IPS-20b (cell line): ENCODE measurements at regions not wholly inside any gene's neighbourhood (a gene's known extent, or its start where the extent isn't known, plus 50 kb on each side); places are given as distances from the start of the nearest gene placed in this dataset.

Source experiments
- H3K27ac ChIP-seq: one replicate; pipeline ENCODE4 v1.5.1; 2013; ENCODE audit warnings: low read length
- H3K27me3 ChIP-seq: 2 replicates; pipeline ENCODE4 v1.6.1; 2013; ENCODE audit warnings: mild to moderate bottlenecking, low read length, inconsistent platforms; ENCODE audit not compliant: insufficient read depth
- H3K36me3 ChIP-seq: 2 replicates; pipeline ENCODE4 v1.6.1; 2013; ENCODE audit warnings: low read depth, mild to moderate bottlenecking, inconsistent platforms, low read length, moderate library complexity; ENCODE audit not compliant: insufficient read depth
- H3K4me1 ChIP-seq: 2 replicates; pipeline ENCODE4 v1.6.1; 2013; ENCODE audit warnings: mild to moderate bottlenecking, control low read depth, inconsistent platforms, low read length, moderate library complexity; ENCODE audit not compliant: insufficient read depth
- H3K4me3 ChIP-seq: 2 replicates; pipeline ENCODE4 v1.5.1; 2013; ENCODE audit warnings: mild to moderate bottlenecking, low read length, inconsistent platforms
- H3K9ac ChIP-seq: 2 replicates; pipeline ENCODE4 v1.6.1; 2013; ENCODE audit warnings: low read depth, mild to moderate bottlenecking, inconsistent platforms, low read length, moderate library complexity
- H3K9me3 ChIP-seq: 2 replicates; pipeline ENCODE4 v1.6.1; 2013; ENCODE audit warnings: mild to moderate bottlenecking, low read depth, low read length, inconsistent platforms; ENCODE audit not compliant: insufficient read depth

DNA sequence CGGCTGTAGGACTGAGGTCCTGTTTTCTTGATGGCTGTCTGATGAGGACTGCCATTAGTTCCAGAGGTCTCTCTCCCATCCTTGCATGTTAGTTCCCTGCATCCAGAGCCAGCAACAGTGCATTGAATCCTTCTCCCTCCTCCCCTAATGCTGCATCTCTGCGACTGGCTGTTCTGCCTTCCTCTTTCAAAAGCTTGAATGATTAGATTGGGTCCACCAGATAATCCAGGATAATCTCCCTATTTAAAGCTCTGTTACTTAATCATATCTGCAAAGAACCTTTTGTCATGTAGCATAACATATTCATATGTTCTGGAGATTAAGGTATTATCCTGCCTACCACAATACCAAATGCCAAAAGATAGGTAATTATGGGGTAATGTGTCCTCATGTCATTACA, 377.5 kb downstream of the GPATCH2 start:
- H3K4me1 ChIP-seq, result no peaks in the 10 kb centered on the region
- H3K9ac ChIP-seq, result no peak overlapping the region
- H3K36me3 ChIP-seq, result no peaks in the 10 kb centered on the region
- no peaks in the 10 kb centered on the region for H3K27me3 ChIP-seq
- H3K9me3 ChIP-seq, result no peaks in the 10 kb centered on the region
- H3K27ac ChIP-seq, result no peak overlapping the region
- H3K4me3 ChIP-seq, result no peak overlapping the region

DNA sequence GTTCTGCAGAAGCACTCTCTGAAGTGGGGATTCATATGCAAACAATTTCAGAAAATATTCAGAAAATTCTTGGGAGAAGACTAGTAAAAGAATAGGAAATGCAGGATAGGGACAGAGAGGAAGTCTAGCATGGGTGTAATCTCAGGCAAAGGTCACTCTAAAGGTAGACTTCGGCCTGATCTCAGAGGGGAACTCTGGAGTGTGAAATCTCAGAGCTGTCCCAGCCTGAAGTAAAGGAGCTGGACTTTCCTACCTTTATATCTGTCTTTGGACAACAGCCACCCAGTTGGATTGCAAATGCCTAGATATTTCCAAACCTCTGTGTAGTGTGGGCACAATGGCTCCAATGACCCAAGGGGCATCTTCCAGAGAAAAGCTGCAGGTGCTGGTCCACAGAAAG, 379.8 kb downstream of the GPATCH2 start:
- Histone ChIP-seq H3K27ac (no peak overlapping the region), H3K27me3 (no peaks in the 10 kb centered on the region), H3K4me3 (no peak overlapping the region), H3K36me3 (no peaks in the 10 kb centered on the region), H3K4me1 (no peaks in the 10 kb centered on the region), H3K9ac (no peak overlapping the region), H3K9me3 (no peaks in the 10 kb centered on the region)

DNA sequence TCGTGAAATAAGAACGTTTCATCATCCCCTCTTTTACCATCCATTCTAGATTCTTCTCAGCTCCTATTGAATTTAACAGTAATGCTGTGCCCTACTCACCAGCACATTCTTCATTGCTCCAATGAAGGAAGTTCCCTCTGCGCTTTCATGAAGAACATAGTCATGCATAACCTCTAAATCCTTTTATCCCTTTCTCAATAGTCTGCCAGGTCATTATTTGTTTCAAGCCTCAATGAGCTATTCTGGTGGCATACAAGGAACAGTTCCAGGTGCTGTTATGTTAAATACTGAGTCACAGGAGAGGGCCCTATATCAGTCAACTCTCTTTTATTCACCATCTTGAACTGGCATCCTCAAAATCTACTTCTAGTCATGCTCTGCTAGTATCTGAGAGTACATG, 381.0 kb downstream of the GPATCH2 start:
- H3K4me1 ChIP-seq, result no peaks in the 10 kb centered on the region
- H3K4me3 ChIP-seq, result no peak overlapping the region
- no peak overlapping the region for H3K9ac ChIP-seq
- H3K9me3 ChIP-seq, result no peaks in the 10 kb centered on the region
- H3K27me3 ChIP-seq, result no peaks in the 10 kb centered on the region
- no peak overlapping the region for H3K27ac ChIP-seq
- no peaks in the 10 kb centered on the region for H3K36me3 ChIP-seq

DNA sequence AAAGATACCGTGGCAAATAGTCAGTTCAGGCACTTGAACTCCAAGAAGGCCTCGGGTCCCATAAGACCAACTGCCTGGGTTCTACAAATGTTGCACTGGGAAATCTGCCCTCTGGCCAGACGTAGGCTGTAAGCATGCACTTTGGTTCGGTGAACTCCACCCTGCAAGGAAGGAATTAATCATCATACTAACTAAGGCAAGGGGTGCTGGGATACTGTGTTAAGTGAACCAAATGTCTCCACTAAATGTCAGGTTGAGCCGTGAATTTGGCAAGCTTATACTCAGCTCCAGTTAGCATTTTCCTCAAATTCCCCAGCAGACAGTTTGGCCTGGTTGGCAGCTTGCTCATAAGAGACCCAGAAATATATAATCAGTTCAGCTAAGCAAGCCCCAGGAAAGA, 385.9 kb downstream of the GPATCH2 start:
- H3K27me3 ChIP-seq, result no peaks in the 10 kb centered on the region
- no peaks in the 10 kb centered on the region for H3K4me1 ChIP-seq
- no peak overlapping the region for H3K4me3 ChIP-seq
- no peaks in the 10 kb centered on the region for H3K36me3 ChIP-seq
- H3K9me3 ChIP-seq, result no peaks in the 10 kb centered on the region
- H3K27ac ChIP-seq, result no peak overlapping the region
- no peak overlapping the region for H3K9ac ChIP-seq

DNA sequence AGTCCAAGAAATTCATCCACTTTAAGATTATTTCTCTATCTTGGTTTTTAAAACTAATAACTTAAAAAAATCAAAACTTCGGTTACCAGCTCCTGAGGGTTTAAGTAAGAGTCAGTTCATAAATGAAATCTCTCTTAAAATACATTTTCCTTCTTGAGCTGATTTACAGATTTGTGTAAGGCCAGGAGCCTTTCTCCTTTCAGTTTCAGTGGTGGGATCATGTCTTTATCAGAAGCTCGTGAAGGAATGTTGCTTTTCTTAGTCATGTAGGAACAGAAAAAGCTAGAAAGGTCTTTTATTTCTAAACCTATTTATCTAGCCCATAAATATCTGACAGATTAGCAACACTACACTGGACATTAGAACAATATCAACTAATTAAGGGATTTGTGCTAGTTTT, 390.2 kb downstream of the GPATCH2 start:
- no peak overlapping the region for H3K27ac ChIP-seq
- no peaks in the 10 kb centered on the region for H3K9me3 ChIP-seq
- no peaks in the 10 kb centered on the region for H3K4me1 ChIP-seq
- no peak overlapping the region for H3K9ac ChIP-seq
- H3K4me3 ChIP-seq, result no peak overlapping the region
- no peaks in the 10 kb centered on the region for H3K27me3 ChIP-seq
- H3K36me3 ChIP-seq, result no peaks in the 10 kb centered on the region

DNA sequence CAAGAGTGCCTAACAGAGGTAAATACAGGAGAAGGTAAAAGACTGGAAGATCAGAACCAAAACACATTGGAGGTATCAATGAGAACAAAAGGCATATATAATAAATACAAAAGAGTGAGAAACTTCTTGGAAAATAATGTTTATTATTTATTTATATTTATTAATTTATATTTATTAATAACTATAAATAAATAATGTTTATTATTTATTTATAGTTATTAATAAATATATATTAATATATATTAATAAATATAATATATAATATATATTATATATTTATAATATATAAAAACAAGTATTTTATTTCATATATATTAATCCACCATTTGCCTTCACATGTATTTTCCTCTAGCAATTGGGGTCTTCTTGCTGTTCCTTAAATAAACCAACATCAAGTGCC, 391.9 kb downstream of the GPATCH2 start:
- Histone ChIP-seq H3K27me3 (no peaks in the 10 kb centered on the region), H3K4me1 (no peaks in the 10 kb centered on the region), H3K9me3 (no peaks in the 10 kb centered on the region), H3K4me3 (no peak overlapping the region), H3K36me3 (no peaks in the 10 kb centered on the region), H3K27ac (no peak overlapping the region), H3K9ac (no peak overlapping the region)

DNA sequence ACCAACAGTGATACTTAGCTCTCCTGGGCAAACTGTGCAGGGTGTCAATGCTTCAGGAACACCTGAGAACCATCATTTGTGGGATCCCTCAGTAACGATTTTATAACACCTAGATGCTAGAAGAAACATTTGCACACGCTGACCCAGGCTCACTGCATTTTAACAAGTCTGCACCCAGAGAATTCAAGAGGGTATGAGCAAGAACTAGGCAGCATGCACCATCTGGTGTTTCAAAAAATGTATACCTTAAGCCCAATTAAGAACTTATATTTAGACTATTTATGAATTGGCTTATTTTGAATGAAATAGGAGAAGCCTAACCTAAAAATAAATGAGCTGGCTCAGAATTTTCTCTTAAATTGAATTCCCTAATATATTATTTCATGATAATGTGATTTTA, 400.5 kb downstream of the GPATCH2 start:
- Histone ChIP-seq H3K36me3 (no peaks in the 10 kb centered on the region), H3K9me3 (no peaks in the 10 kb centered on the region), H3K4me3 (no peak overlapping the region), H3K27me3 (no peaks in the 10 kb centered on the region), H3K9ac (no peak overlapping the region), H3K27ac (no peak overlapping the region), H3K4me1 (0 out of 2 replicates have a peak, but pooled peaks cover 3% of the 10 kb centered on the region)

DNA sequence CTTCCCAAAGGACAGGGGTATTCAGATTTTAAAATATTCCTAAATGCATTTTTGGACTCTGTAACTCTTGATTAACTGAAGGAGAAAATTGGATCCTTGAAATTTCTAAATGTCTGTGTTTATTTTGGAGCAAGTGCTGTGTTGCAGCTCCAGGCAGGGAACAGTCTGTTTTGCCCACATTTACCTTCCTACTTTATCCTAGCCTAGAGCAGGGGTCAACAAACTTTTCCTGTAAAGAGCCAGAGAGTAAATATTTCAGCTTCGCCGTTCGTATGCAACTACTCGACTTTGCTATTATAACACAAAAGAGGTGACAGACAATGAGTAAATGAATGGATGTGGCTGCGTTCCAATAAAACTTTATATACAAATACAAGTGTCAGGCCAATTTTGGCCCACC, 402.2 kb downstream of the GPATCH2 start:
- H3K4me1 ChIP-seq, result 0 out of 2 replicates have a peak, but pooled peaks cover 3% of the 10 kb centered on the region
- H3K4me3 ChIP-seq, result no peak overlapping the region
- H3K27me3 ChIP-seq, result no peaks in the 10 kb centered on the region
- H3K36me3 ChIP-seq, result no peaks in the 10 kb centered on the region
- no peak overlapping the region for H3K27ac ChIP-seq
- H3K9me3 ChIP-seq, result no peaks in the 10 kb centered on the region
- H3K9ac ChIP-seq, result no peak overlapping the region

DNA sequence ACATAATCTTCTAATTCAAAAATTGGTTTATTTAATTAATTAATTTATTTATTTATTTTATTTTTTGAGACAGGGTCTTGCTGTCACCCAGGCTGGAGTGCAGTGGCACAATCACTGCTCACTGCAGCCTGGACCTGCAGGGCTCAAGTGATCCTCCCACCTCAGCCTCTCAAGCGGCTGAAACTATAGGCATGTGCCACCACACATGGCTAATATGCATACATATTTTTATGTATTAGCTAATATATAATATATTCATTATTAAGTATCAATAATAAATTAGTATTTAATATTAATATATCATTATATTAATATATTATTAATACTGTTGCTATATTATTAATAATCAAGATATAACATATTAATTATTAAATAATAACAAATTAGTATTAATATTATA, 406.7 kb downstream of the GPATCH2 start:
- Histone ChIP-seq H3K4me1 (0 out of 2 replicates have a peak, but pooled peaks cover 3% of the 10 kb centered on the region), H3K4me3 (no peak overlapping the region), H3K9ac (no peak overlapping the region), H3K27me3 (no peaks in the 10 kb centered on the region), H3K27ac (no peak overlapping the region), H3K36me3 (no peaks in the 10 kb centered on the region), H3K9me3 (no peaks in the 10 kb centered on the region)

DNA sequence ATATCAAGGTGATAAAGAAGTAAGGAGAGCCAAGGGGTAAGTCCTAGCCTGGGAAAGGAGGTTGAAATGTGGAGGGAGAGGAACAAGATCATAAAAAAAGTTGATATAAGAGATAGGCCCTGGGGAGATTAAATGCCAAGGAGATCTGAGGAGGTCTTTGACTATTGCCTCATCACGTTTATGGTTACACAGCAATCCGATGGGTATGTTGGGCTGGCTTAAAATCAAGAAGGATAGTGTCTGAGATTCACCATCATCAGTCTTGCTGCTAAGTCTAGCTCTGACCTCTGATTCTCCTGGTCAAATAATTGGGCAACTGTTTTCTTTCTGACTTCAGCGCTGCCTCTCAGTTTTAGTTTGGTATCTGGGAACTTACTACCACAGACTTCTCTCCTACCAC, 416.3 kb downstream of the GPATCH2 start:
- H3K9ac ChIP-seq, result no peak overlapping the region
- no peak overlapping the region for H3K27ac ChIP-seq
- H3K9me3 ChIP-seq, result no peaks in the 10 kb centered on the region
- no peaks in the 10 kb centered on the region for H3K27me3 ChIP-seq
- no peaks in the 10 kb centered on the region for H3K36me3 ChIP-seq
- H3K4me3 ChIP-seq, result no peak overlapping the region
- no peaks in the 10 kb centered on the region for H3K4me1 ChIP-seq

DNA sequence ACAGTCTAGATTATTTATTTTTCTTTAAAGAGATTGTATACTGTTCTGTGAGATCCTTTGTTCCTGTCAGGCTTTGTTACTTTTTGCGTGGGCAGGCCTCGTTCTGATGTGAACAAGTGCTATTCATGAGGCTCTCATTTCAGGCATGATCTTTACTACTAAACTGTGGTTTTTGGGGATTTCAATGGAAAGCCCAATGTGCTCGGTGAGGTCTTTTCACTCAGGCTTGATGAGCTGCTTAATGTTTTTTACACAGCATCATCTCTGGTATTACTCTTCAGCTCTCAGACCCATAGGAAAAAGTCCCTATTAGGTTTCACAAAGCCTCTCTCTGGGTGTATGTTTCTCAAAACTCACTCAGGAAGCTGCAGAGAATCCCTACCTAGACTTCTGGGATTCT, 419.4 kb downstream of the GPATCH2 start:
- Histone ChIP-seq H3K27me3 (no peaks in the 10 kb centered on the region), H3K9me3 (no peaks in the 10 kb centered on the region), H3K4me1 (no peaks in the 10 kb centered on the region), H3K27ac (no peak overlapping the region), H3K36me3 (no peaks in the 10 kb centered on the region), H3K9ac (no peak overlapping the region), H3K4me3 (no peak overlapping the region)

DNA sequence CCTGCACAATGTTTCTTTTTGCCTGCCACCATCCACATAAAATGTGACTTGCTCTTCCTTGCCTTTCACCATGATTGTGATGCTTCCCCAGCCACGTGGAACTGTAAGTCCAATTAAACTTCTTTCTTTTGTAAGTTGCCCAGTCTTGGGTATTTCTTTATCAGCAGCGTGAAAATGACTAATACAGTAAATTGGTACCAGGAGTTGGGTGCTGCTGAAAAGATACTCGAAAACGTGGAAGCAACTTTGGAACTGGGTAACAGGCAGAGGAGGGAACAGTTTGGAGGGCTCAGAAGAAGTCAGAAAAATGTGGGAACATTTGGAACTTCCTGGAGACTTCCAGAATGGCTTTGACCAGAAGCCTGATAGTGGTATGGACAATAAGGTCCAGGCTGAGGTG, 425.3 kb downstream of the GPATCH2 start:
- H3K27ac ChIP-seq, result no peak overlapping the region
- no peaks in the 10 kb centered on the region for H3K36me3 ChIP-seq
- peaks cover 15% of the 10 kb centered on the region; the same call in 1 of the 2 replicates for H3K9me3 ChIP-seq
- H3K27me3 ChIP-seq, result no peaks in the 10 kb centered on the region
- no peak overlapping the region for H3K9ac ChIP-seq
- no peak overlapping the region for H3K4me3 ChIP-seq
- no peaks in the 10 kb centered on the region for H3K4me1 ChIP-seq

DNA sequence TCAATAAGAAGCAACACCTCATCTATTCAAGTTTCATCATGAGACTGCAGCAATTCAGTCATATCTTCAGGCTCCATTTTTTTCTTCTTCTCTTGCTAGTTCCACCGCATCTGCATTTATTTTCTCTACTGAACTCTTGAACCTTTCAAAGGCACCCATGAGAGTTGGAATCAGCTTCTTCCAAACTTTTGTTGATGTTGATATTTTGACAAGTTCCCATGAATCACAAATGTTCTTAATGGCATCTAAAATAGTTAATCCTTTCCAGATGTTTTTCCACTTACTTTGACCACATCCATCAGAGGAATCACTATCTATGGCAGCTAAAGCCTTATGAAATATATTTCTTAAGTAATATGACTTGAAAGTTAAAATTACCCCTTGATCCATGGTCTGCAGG, 434.3 kb downstream of the GPATCH2 start:
- H3K9ac ChIP-seq, result no peak overlapping the region
- H3K4me1 ChIP-seq, result no peaks in the 10 kb centered on the region
- no peak overlapping the region for H3K4me3 ChIP-seq
- no peaks in the 10 kb centered on the region for H3K36me3 ChIP-seq
- H3K27me3 ChIP-seq, result no peaks in the 10 kb centered on the region
- no peak overlapping the region for H3K27ac ChIP-seq
- no peaks in the 10 kb centered on the region; the same call in 1 of the 2 replicates for H3K9me3 ChIP-seq
